Endothelial cell of umbilical vein (primary cell): ENCODE measurements at regions not wholly inside any gene's neighbourhood (a gene's known extent, or its start where the extent isn't known, plus 50 kb on each side); places are given as distances from the start of the nearest gene placed in this dataset.

Experiments
- FOS ChIP-seq: IDR thresholded peaks from 2 replicates; pipeline ENCODE4 v1.6.1; 2011; ENCODE audit warnings: mild to moderate bottlenecking, low read length, moderate library complexity, borderline replicate concordance; ENCODE audit not compliant: insufficient read depth
- GATA2 ChIP-seq: IDR thresholded peaks from 2 replicates; pipeline ENCODE4 v1.7.0; 2011; ENCODE audit warnings: low read depth, mild to moderate bottlenecking, moderate library complexity, mixed read lengths, low read length; ENCODE audit not compliant: insufficient read length, insufficient read depth
- MYC ChIP-seq: IDR thresholded peaks from one replicate; pipeline ENCODE4 v1.6.1; 2011; ENCODE audit warnings: mild to moderate bottlenecking, low read depth, low read length
- POLR2A ChIP-seq: IDR thresholded peaks from 2 replicates; pipeline ENCODE4 v1.6.1; 2012; ENCODE audit warnings: low read depth, mild to moderate bottlenecking, control low read depth, low read length
- POLR2AphosphoS5 ChIP-seq: IDR thresholded peaks from 2 replicates; pipeline ENCODE4 v1.6.1; 2012; ENCODE audit warnings: low read depth, mild to moderate bottlenecking, control low read depth, low read length, moderate library complexity; ENCODE audit not compliant: insufficient read depth
- TF ChIP-seq, protein P1 (sequence below), 2 donors: IDR thresholded peaks; 1 replicate in 1 of 2; 2 replicates in 1 of 2; pipeline ENCODE4 v1.5.1; 2011; ENCODE audit warnings: low read length in 2 of 2, mild to moderate bottlenecking in 2 of 2, moderate library complexity in 2 of 2, control low read depth in 1 of 2, inconsistent platforms in 1 of 2, low read depth in 1 of 2; ENCODE audit not compliant: insufficient read depth in 1 of 2; ENCODE audit errors: extremely low read depth in 1 of 2

GRCh38 chr12:88645816-88646215 lies 65.5 kb upstream of the KITLG start:
- no peak for TF ChIP-seq POLR2A
- TF ChIP-seq, protein P1, sequence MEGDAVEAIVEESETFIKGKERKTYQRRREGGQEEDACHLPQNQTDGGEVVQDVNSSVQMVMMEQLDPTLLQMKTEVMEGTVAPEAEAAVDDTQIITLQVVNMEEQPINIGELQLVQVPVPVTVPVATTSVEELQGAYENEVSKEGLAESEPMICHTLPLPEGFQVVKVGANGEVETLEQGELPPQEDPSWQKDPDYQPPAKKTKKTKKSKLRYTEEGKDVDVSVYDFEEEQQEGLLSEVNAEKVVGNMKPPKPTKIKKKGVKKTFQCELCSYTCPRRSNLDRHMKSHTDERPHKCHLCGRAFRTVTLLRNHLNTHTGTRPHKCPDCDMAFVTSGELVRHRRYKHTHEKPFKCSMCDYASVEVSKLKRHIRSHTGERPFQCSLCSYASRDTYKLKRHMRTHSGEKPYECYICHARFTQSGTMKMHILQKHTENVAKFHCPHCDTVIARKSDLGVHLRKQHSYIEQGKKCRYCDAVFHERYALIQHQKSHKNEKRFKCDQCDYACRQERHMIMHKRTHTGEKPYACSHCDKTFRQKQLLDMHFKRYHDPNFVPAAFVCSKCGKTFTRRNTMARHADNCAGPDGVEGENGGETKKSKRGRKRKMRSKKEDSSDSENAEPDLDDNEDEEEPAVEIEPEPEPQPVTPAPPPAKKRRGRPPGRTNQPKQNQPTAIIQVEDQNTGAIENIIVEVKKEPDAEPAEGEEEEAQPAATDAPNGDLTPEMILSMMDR (IDR thresholded peaks at IDR 0.05; ENCODE audit: extremely low read depth in 1 of 2, insufficient read depth in 1 of 2, low read depth in 1 of 2, low read length in 2 of 2) = no peak
- no peak for TF ChIP-seq GATA2
- no peak for TF ChIP-seq POLR2AphosphoS5
- TF ChIP-seq FOS = no peak
- TF ChIP-seq MYC = no peak
